OCI-LY7 (cell line): ENCODE measurements at regions not wholly inside any gene's neighbourhood (a gene's known extent, or its start where the extent isn't known, plus 50 kb on each side); places are given as distances from the start of the nearest gene placed in this dataset.

ENCODE experiments used
- BruUV-seq: library from RNA; stranded (reverse); fragments of 400-500 nt; replicated peaks from 2 replicates; lab custom pipeline; 2021; lab: Mats Ljungman, UMichigan
- CTCF ChIA-PET: fragments of 300-600 bp; sonication (Branson Sonifier 250); formaldehyde crosslinking; loops from one replicate; lab custom pipeline; 2022; ENCODE audit warnings: antibody characterized with exemption; ENCODE audit not compliant: unreplicated experiment; lab: Charles Lee
- POLR2A ChIA-PET: fragments of 300-600 bp; sonication (Branson Sonifier 250); formaldehyde crosslinking; loops from one replicate; lab custom pipeline; 2022; ENCODE audit warnings: antibody characterized with exemption; lab: Charles Lee
- DNase-seq: peaks from one replicate; pipeline ENCODE4 v3.0.0-alpha.2; 2015; ENCODE audit warnings: low spot score
- H2AFZ ChIP-seq: fragments of 200-600 bp; sonication (generic), shearing (Covaris generic); 2 replicates; pipeline ENCODE4 v1.6.1; 2014; ENCODE audit warnings: mild to moderate bottlenecking, antibody characterized with exemption, low read length, moderate library complexity
- H3K27ac ChIP-seq: fragments of 200-600 bp; sonication (generic); 2 replicates; pipeline ENCODE4 v1.5.1; 2014; ENCODE audit warnings: mixed run types, low read depth, mild to moderate bottlenecking, moderate library complexity, low read length, inconsistent platforms; ENCODE audit not compliant: poor library complexity, severe bottlenecking
- H3K36me3 ChIP-seq: fragments of 200-600 bp; sonication (generic); 2 replicates; pipeline ENCODE4 v1.6.1; 2014; ENCODE audit warnings: mild to moderate bottlenecking, antibody characterized with exemption, low read length, moderate library complexity, mixed read lengths; ENCODE audit not compliant: insufficient read depth
- H3K4me1 ChIP-seq: fragments of 200-600 bp; sonication (generic); 2 replicates; pipeline ENCODE4 v1.5.1; 2014; ENCODE audit warnings: mild to moderate bottlenecking, low read length; ENCODE audit not compliant: insufficient read depth, poor library complexity, severe bottlenecking
- H3K4me2 ChIP-seq: fragments of 200-600 bp; sonication (generic); 2 replicates; pipeline ENCODE4 v1.6.1; 2014; ENCODE audit warnings: mild to moderate bottlenecking, low read length
- H3K4me3 ChIP-seq: fragments of 200-600 bp; sonication (generic); 2 replicates; pipeline ENCODE4 v1.5.1; 2014; ENCODE audit warnings: mild to moderate bottlenecking, low read depth, low read length; ENCODE audit not compliant: poor library complexity, severe bottlenecking
- H3K79me2 ChIP-seq: fragments of 200-600 bp; sonication (generic); 2 replicates; pipeline ENCODE4 v1.6.1; 2016; ENCODE audit warnings: low read depth, mild to moderate bottlenecking, low read length, moderate library complexity, mixed read lengths; ENCODE audit not compliant: insufficient read depth
- H3K9me2 ChIP-seq: fragments of 200-600 bp; sonication (generic); 2 replicates; pipeline ENCODE4 v1.6.1; 2016; ENCODE audit warnings: mild to moderate bottlenecking, low read length, mixed read lengths; ENCODE audit not compliant: insufficient read depth
- H3K9me3 ChIP-seq: fragments of 200-600 bp; sonication (generic); 2 replicates; pipeline ENCODE4 v1.6.1; 2014; ENCODE audit warnings: mild to moderate bottlenecking, mixed run types, low read length, mixed read lengths
- H4K20me1 ChIP-seq: fragments of 200-600 bp; sonication (generic); 2 replicates; pipeline ENCODE4 v1.6.1; 2014; ENCODE audit warnings: mild to moderate bottlenecking, antibody characterized with exemption, low read length, moderate library complexity, mixed read lengths; ENCODE audit not compliant: insufficient read depth
- EZH2phosphoT487 ChIP-seq: fragments of 200-600 bp; sonication (generic); IDR thresholded peaks from 2 replicates; pipeline ENCODE4 v1.6.1; 2018; ENCODE audit warnings: low read depth, borderline replicate concordance, mild to moderate bottlenecking, mixed run types, antibody characterized with exemption, low read length, moderate library complexity, mixed read lengths
- intact Hi-C: fragments of 100-400 bp; cut with micrococcal nuclease; formaldehyde crosslinking; loops from one replicate; pipeline ENCODE4 v1.10.0; 2022; ENCODE audit not compliant: unreplicated experiment
- TF ChIP-seq, protein P1 (sequence below): fragments of 200-600 bp; sonication (generic); conservative IDR thresholded peaks from 2 replicates; pipeline ENCODE4 v1.5.1; 2014; ENCODE audit warnings: mild to moderate bottlenecking, antibody characterized with exemption, low read length, moderate library complexity, mixed read lengths

DNA sequence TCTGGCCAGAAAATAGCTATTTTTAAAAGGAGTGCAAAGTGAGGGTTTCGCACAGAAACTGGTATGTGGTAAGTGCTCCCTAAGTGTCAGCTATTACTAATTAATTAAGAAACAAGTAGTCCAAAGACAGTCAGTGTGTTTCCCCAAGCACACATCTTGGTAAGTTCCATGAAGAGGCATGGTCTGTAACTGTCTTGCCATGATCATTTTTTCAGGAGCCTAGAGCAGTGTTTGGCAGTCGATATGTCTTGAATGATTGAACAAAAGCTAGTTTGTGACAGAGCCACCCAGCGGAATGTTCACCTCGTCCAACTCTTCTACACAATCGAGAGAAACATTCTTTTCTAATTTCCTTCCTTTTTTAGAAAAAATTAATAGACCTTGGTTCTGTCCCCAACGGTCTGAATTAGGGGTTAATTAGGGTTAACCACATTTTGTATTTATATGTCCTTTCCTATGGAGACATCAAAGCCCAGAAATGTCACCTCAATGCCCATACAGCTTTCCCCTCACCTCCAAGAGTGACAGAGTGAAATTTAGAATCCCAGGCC, 57.6 kb upstream of the FTH1 start:
- intact Hi-C loops, result no loop called here
- Histone ChIP-seq H3K79me2 (no peaks in the 10 kb centered on the region), H3K4me3 (no peak overlapping the region), H3K4me1 (no peaks in the 10 kb centered on the region), H3K4me2 (no peak overlapping the region), H3K9me3 (no peaks in the 10 kb centered on the region), H2AFZ (no peak overlapping the region), H3K9me2 (no peaks in the 10 kb centered on the region), H3K27ac (no peak overlapping the region), H4K20me1 (no peaks in the 10 kb centered on the region), H3K36me3 (no peaks in the 10 kb centered on the region)
- no TSS peak for BruUV-seq
- no peak for TF ChIP-seq EZH2phosphoT487
- TF ChIP-seq, protein P1, sequence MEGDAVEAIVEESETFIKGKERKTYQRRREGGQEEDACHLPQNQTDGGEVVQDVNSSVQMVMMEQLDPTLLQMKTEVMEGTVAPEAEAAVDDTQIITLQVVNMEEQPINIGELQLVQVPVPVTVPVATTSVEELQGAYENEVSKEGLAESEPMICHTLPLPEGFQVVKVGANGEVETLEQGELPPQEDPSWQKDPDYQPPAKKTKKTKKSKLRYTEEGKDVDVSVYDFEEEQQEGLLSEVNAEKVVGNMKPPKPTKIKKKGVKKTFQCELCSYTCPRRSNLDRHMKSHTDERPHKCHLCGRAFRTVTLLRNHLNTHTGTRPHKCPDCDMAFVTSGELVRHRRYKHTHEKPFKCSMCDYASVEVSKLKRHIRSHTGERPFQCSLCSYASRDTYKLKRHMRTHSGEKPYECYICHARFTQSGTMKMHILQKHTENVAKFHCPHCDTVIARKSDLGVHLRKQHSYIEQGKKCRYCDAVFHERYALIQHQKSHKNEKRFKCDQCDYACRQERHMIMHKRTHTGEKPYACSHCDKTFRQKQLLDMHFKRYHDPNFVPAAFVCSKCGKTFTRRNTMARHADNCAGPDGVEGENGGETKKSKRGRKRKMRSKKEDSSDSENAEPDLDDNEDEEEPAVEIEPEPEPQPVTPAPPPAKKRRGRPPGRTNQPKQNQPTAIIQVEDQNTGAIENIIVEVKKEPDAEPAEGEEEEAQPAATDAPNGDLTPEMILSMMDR, result no peak
- POLR2A ChIA-PET, result no interaction called here
- CTCF ChIA-PET, result no interaction called here
- no peak for DNase-seq

- no peak overlapping the region for H3K4me2 ChIP-seq
- H3K4me1 ChIP-seq, result no peaks in the 10 kb centered on the region
- CTCF ChIA-PET, result interaction anchor here (0.6 kb wide), 1 partner anchor 53 kb away, joined by 3 read pairs; no protein-coding TSS in a partner anchor
- BruUV-seq, result no TSS peak
- no peak overlapping the region for H3K4me3 ChIP-seq
- no peak for DNase-seq
- no peaks in the 10 kb centered on the region for H3K79me2 ChIP-seq
- no peaks in the 10 kb centered on the region for H3K9me3 ChIP-seq
- no peaks in the 10 kb centered on the region for H3K36me3 ChIP-seq
- no peak overlapping the region for H3K27ac ChIP-seq
- intact Hi-C loops, result no loop called here
- POLR2A ChIA-PET, result no interaction called here
- TF ChIP-seq, protein P1, result no peak
- TF ChIP-seq EZH2phosphoT487, result no peak
- no peaks in the 10 kb centered on the region for H3K9me2 ChIP-seq
- no peak overlapping the region for H2AFZ ChIP-seq
- no peaks in the 10 kb centered on the region for H4K20me1 ChIP-seq
Observed at GRCh38 chr11:62022211-62022610, 54.8 kb upstream of the FTH1 start.

- Histone ChIP-seq H3K36me3 (no peaks in the 10 kb centered on the region), H3K4me2 (no peak overlapping the region), H4K20me1 (no peaks in the 10 kb centered on the region), H3K27ac (no peak overlapping the region), H3K4me3 (no peak overlapping the region), H3K9me3 (no peaks in the 10 kb centered on the region), H2AFZ (no peak overlapping the region), H3K9me2 (no peaks in the 10 kb centered on the region), H3K79me2 (no peaks in the 10 kb centered on the region), H3K4me1 (no peaks in the 10 kb centered on the region)
- POLR2A ChIA-PET, result interaction anchor here (0.6 to 0.7 kb wide), 2 partner anchors 35 to 1476 kb away, joined by 4 to 5 read pairs; no protein-coding TSS in a partner anchor
- intact Hi-C loops, result no loop called here
- CTCF ChIA-PET, result no interaction called here
- BruUV-seq, result no TSS peak
- no peak for DNase-seq
- TF ChIP-seq EZH2phosphoT487, result no peak
- TF ChIP-seq, protein P1, result no peak
Observed at GRCh38 chr11:62020661-62021060, 53.2 kb upstream of the FTH1 start.
